Spinal cord (tissue), 9 donors: ENCODE measurements at regions not wholly inside any gene's neighbourhood (a gene's known extent, or its start where the extent isn't known, plus 50 kb on each side); places are given as distances from the start of the nearest gene placed in this dataset.
A peak's percentile ranks its signal among the peaks of the same experiment; 100 is the strongest.

ENCODE experiments used
- DNase-seq, 6 donors: peaks; one replicate each; pipeline versions ENCODE4 v3.0.0 to v3.0.0-alpha.2; 2013 to 2015; ENCODE audit warnings: low spot score in 6 of 6, low read depth in 4 of 6
- H3K27ac ChIP-seq: one replicate; pipeline ENCODE4 v1.5.1; 2013; ENCODE audit warnings: low read depth, low read length, control low read depth
- H3K27me3 ChIP-seq: one replicate; pipeline ENCODE4 v1.6.1; 2013; ENCODE audit warnings: low read length; ENCODE audit not compliant: control insufficient read depth, insufficient read depth
- H3K36me3 ChIP-seq: one replicate; pipeline ENCODE4 v1.6.1; 2013; ENCODE audit warnings: low read length; ENCODE audit not compliant: control insufficient read depth, insufficient read depth
- H3K4me1 ChIP-seq: one replicate; pipeline ENCODE4 v1.6.1; 2013; ENCODE audit warnings: low read length; ENCODE audit not compliant: control insufficient read depth, insufficient read depth
- H3K4me3 ChIP-seq: one replicate; pipeline ENCODE4 v1.5.1; 2013; ENCODE audit warnings: low read depth, low read length, control low read depth
- H3K9me3 ChIP-seq: one replicate; pipeline ENCODE4 v1.6.1; 2013; ENCODE audit warnings: low read length; ENCODE audit not compliant: control insufficient read depth, insufficient read depth
- WGBS: methylation state at CpG from one replicate; pipeline ENCODE4 v1.1.5; 2013; ENCODE audit warnings: missing lambda C conversion rate; ENCODE audit not compliant: insufficient coverage; 5-methylcytosine and 5-hydroxymethylcytosine counted together
- donor health status: healthy.

- Histone ChIP-seq H3K27ac (no peak overlapping the region), H3K4me1 (no peaks in the 10 kb centered on the region), H3K9me3 (no peaks in the 10 kb centered on the region), H3K4me3 (no peak overlapping the region), H3K36me3 (no peaks in the 10 kb centered on the region), H3K27me3 (no peaks in the 10 kb centered on the region)
- DNase-seq: no peak
- no CpG with 5 or more reads among the region's 1 CpG for WGBS
Measured at GRCh38 chr6:12509060-12509459, 207.5 kb upstream of the PHACTR1 start.

DNA sequence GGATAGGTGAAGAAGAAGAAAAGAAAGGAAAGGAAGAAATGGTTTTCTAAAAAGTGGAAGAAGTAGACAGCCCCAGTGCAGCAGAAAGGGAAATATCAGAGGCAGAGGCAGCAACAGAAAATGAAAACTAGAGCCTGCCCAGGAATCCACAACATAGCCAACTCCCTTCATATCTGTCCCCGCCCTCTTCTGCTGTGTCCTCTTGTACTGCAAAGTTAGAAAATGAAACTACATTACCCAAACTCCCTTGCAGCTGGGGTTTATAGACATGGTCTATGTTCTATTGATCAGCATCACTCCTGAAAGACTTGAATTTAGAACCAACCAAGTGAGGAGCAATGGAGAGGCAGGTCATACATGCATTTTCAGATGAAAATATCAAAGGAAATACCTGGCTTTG lies 200.5 kb upstream of the PHACTR1 start:
- DNase-seq: no peak
- Histone ChIP-seq H3K4me1 (no peaks in the 10 kb centered on the region), H3K4me3 (no peak overlapping the region), H3K36me3 (no peaks in the 10 kb centered on the region), H3K27me3 (no peaks in the 10 kb centered on the region), H3K9me3 (no peaks in the 10 kb centered on the region), H3K27ac (no peak overlapping the region)
- no CpG with 5 or more reads among the region's 1 CpG for WGBS

DNA sequence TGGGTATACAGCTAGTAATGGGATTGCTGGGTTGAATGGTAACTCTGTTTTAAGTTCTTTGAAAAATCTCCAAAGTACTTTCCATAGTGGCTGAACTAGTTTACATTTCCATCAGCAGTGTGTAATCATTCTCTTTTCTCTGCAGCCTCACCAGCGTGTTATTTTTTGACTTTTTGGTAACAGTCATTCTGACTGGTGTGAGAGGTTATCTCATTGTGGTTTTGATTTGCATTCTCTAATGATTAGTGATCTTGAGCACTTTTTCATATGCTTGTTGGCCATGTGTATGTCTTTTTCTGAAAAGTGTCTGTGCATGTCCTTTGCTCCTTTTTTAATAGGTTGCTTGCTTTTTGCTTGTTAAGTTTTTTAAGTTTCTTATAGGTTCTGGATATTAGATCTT lies 194.2 kb upstream of the PHACTR1 start:
- Histone ChIP-seq H3K4me1 (no peaks in the 10 kb centered on the region), H3K27me3 (no peaks in the 10 kb centered on the region), H3K4me3 (no peak overlapping the region), H3K27ac (no peak overlapping the region), H3K36me3 (no peaks in the 10 kb centered on the region), H3K9me3 (peaks cover 2% of the 10 kb centered on the region)
- no CpG with 5 or more reads among the region's 1 CpG for WGBS
- DNase-seq: no peak

- Histone ChIP-seq H3K36me3 (no peaks in the 10 kb centered on the region), H3K9me3 (peaks cover 2% of the 10 kb centered on the region), H3K4me3 (no peak overlapping the region), H3K27me3 (no peaks in the 10 kb centered on the region), H3K27ac (no peak overlapping the region), H3K4me1 (no peaks in the 10 kb centered on the region)
- no peak for DNase-seq
- WGBS: no CpG with 5 or more reads among the region's 1 CpG
Measured at GRCh38 chr6:12523726-12524125, 192.8 kb upstream of the PHACTR1 start.

DNA sequence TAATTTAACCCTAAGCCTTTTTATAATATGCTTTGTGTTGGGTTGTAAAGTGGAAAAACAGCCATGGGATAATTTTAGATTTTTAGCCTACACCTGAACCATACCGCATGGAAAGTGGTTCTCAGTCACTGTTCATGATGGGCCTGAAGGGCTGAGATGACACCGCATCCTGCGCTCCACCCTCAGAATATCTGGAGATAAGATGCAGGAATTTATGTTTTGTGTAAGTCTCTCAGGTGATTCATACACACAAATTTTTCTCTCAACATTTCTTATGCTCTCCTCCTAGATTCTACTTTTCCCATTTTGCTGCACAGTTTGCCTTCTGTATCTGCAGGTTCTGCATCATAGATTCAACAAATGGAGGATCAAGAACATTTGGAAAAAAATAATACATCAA lies 191.3 kb upstream of the PHACTR1 start:
- Histone ChIP-seq H3K4me3 (no peak overlapping the region), H3K9me3 (peaks cover 2% of the 10 kb centered on the region), H3K27ac (no peak overlapping the region), H3K36me3 (no peaks in the 10 kb centered on the region), H3K4me1 (no peaks in the 10 kb centered on the region), H3K27me3 (no peaks in the 10 kb centered on the region)
- WGBS: no CpG with 5 or more reads among the region's 3 CpGs
- DNase-seq: no peak

- WGBS: no CpG with 5 or more reads among the region's 2 CpGs
- Histone ChIP-seq H3K4me1 (no peaks in the 10 kb centered on the region), H3K4me3 (no peak overlapping the region), H3K27me3 (no peaks in the 10 kb centered on the region), H3K9me3 (peaks cover 2% of the 10 kb centered on the region), H3K27ac (no peak overlapping the region), H3K36me3 (no peaks in the 10 kb centered on the region)
- DNase-seq: no peak
Measured at GRCh38 chr6:12527339-12527738, 189.2 kb upstream of the PHACTR1 start.

GRCh38 chr6:12528136-12528535 lies 188.4 kb upstream of the PHACTR1 start:
- Histone ChIP-seq H3K36me3 (no peaks in the 10 kb centered on the region), H3K27me3 (no peaks in the 10 kb centered on the region), H3K27ac (no peak overlapping the region), H3K4me3 (no peak overlapping the region), H3K9me3 (peaks cover 2% of the 10 kb centered on the region), H3K4me1 (no peaks in the 10 kb centered on the region)
- 43% methylated on average over 3 of the region's 5 CpGs for WGBS
- peak in 1 of 6 donors; percentile 47 for DNase-seq

GRCh38 chr6:12528581-12529363 lies 187.8 kb upstream of the PHACTR1 start:
- H3K27ac ChIP-seq: no peak overlapping the region
- H3K4me1 ChIP-seq: no peaks in the 10 kb centered on the region
- H3K27me3 ChIP-seq: no peaks in the 10 kb centered on the region

GRCh38 chr6:12529364-12530019 lies 187.1 kb upstream of the PHACTR1 start:
- Histone ChIP-seq H3K4me1 (no peaks in the 10 kb centered on the region), H3K4me3 (no peak overlapping the region), H3K36me3 (no peaks in the 10 kb centered on the region), H3K27me3 (no peaks in the 10 kb centered on the region), H3K27ac (no peak overlapping the region), H3K9me3 (peaks cover 2% of the 10 kb centered on the region)
- 61% methylated on average over 7 of the region's 9 CpGs for WGBS
- DNase-seq: no peak

More at GRCh38 chr6:12528581-12529363, 187.8 kb upstream of the PHACTR1 start:
- peaks cover 2% of the 10 kb centered on the region for H3K9me3 ChIP-seq
- H3K4me3 ChIP-seq: no peak overlapping the region
- peak in 1 of 6 donors; percentile 34 for DNase-seq
- H3K36me3 ChIP-seq: no peaks in the 10 kb centered on the region
- WGBS: 20% methylated on average over 1 of the region's 8 CpGs

- 85% methylated on average over 1 of the region's 2 CpGs for WGBS
- H3K4me1 ChIP-seq: no peaks in the 10 kb centered on the region
- H3K36me3 ChIP-seq: no peaks in the 10 kb centered on the region
- DNase-seq: no peak
- no peak overlapping the region for H3K27ac ChIP-seq
- no peaks in the 10 kb centered on the region for H3K9me3 ChIP-seq
- H3K27me3 ChIP-seq: no peaks in the 10 kb centered on the region
- H3K4me3 ChIP-seq: no peak overlapping the region
Measured at GRCh38 chr6:12530345-12530744, 186.2 kb upstream of the PHACTR1 start.
